Embryonic facial prominence (tissue), 1 donor: ENCODE measurements at regions not wholly inside any gene's neighbourhood (a gene's known extent, or its start where the extent isn't known, plus 50 kb on each side); places are given as distances from the start of the nearest gene placed in this dataset.

ENCODE experiments used
- DNase-seq: peaks from one replicate; pipeline ENCODE4 v3.0.0-alpha.2; 2016; ENCODE audit errors: extremely low spot score

DNA sequence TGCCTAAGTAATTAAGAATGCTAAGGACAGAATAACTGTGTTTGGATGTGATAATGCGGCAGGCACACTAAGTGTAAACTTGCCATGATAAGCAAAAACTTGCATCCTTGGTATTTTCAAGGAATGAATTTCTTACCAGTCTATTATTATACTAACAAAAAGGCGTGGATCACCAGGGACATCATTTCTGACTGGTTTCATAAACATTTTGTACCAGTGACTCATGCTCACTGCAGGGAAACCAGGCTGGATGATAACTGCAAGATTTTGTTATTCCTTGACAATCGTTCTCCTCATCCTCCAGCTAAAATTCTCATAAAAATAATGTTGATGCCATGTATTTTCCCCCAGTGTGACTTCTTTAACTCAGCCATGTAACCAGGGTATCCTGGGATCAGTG, 289.5 kb downstream of the CDCA7 start:
- no peak for DNase-seq

DNA sequence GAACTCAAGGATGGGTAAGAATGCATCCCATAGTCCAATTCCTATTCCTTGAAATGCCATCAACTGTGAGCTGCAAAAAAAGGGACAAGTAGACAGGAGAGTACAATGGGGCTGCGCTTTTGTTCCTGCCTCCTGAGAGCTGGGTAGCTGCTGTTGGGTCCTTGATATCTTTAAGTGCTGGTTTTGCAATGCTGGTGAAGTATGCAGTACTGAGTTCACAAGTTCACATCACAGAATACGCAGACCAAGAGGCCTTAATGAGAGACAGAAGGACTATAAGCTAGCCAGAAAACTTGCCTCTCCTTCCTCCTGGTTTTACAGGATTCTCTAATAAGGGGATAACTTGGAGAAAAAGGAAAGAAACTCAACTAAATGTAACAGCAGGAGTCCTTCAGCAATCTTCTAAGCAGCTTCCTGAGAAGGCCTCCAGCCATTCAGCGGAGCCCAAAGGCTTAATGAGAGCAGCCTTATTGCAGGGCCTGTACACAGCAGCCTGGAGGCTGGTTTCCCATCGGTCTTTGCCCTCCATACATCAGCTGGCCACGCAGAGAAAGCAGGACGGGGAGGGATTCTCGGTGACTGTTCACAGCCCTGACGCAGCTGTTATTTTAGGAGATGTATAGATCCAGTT, 293.1 kb downstream of the CDCA7 start:
- no peak for DNase-seq

DNA sequence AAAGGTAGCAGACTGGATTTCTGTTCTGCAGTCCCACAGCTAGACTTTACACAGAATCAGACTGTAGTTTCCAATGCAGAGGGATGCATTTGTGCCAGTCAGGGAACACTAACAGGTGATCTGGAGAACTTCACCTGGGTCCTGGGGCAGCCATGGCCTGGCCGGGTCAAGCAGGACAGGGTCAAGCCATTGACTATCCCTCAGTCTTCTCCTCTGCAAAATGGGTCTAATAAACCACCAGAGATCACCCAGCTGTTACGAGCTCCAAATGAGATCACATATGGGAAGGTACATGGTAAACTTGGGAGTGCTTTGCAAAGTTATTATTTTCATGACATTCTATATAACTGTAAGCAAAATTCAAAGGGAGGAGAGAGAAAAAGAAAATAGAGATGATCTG, 294.1 kb downstream of the CDCA7 start:
- DNase-seq: no peak

DNA sequence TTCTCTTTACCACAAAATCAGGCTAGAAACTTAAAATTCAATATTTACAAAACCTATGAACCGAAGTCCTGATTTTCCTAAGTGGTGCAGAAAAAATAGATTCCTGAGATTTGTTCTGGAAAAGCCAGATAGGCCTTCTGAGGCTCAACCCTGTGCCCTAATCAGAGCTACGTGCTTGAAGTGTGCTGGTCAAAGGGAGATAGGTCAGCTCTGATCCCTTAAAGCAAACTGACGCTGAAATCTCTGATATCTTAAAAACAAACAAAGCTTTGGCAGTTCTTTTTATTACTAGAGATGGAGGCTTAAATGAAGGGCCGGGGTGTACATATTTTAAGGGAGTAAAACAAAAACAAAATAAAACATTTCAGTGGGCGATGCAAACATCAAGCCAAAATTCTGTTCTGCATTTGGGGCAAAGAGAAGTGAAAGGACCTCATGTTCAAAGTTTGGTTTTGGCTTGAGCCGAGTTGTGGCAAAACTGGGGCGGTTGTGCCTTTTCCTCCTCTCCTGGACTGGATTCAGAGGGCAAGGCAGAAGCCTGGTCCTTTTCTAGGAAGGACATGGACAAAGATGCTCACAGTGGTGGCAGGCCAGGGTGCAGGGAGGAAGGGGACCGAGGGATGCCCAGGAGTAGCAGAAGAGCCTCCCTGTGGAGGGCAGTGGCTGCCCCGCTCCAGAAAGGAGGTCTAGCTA, 295.0 kb downstream of the CDCA7 start:
- no peak for DNase-seq

DNA sequence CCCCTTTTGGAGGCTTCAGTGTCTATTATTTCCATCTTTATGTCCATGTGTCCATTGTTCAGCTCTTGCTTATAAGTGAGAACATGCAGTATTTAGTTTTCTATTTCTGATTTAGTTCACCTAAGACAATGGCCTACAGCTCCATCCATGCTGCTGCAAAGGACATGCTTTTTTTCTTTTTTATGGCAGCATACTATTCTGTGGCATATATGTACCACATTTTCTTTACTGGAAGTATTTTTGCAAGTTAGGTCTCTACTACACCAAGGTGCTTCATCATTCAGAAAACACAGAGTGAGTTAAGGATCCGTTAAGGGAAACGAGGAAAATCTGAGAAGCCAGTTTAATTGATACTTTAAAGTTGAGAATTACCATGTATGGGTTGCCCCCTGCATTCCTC, 297.2 kb downstream of the CDCA7 start:
- no peak for DNase-seq

DNA sequence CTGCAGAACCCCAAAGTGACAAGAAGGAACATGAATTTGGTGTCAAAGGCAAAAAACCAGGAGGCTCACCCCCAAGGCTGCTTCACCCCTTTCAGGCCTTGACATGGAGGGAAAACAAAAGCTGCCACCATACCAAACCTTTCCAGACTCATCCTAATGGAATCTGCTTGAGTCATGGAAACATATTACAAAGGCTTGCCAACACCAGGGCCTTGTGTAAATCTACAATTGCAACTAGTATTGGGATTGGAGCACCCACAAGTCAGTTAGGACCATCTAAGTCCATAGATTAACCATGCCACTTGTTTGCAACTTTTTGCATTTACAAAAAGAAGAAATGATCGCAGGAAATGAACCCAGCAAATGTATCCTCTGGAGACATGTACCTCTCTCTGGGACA, 297.6 kb downstream of the CDCA7 start:
- no peak for DNase-seq

DNA sequence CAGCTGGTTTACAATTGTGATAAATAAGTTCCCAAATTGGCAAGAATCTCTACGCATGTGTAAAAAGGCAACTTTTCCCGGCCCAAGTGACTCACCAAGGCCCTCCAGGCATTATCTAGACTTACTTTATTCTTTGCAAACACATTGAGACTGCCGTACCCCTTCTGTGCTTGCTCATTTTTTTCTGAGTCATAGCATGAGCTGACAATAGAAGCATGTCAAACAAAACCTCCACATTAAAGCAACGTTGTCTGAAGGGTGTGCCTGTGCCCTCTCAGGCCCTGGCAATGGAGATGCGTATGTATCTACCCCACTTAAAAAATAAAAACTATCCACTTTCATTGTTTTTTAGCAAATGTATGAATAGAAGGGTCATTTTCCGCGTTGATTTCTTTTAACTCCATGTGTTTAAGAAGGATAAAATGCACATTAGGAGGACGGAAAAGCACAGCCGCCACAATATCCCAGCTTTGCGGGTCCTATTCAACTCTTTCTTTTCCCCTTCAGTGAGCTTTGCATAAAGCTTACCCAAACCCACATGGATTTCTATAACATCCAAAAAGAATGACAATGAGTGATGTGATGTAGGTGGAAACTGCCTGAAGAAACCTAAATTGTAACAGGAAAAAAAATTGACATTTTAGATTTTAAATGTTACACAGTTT, 298.2 kb downstream of the CDCA7 start:
- no peak for DNase-seq

DNA sequence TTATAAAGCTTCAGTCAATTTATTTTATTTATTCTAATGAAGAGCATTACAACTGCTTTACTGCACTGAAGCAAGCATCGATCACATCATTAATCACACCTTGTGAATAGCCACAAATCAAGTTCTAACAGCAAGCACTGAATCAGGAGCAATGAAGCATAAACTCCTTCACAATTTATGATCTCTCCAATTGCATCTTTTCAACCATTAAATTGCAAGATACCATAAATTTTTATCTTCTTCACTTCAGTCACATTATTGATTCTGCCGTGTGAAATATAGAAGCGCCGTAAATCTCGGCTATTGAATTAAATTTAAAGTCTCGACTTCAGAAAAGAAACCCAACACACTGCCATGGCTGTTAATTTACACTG, 298.7 kb downstream of the CDCA7 start:
- no peak for DNase-seq

DNA sequence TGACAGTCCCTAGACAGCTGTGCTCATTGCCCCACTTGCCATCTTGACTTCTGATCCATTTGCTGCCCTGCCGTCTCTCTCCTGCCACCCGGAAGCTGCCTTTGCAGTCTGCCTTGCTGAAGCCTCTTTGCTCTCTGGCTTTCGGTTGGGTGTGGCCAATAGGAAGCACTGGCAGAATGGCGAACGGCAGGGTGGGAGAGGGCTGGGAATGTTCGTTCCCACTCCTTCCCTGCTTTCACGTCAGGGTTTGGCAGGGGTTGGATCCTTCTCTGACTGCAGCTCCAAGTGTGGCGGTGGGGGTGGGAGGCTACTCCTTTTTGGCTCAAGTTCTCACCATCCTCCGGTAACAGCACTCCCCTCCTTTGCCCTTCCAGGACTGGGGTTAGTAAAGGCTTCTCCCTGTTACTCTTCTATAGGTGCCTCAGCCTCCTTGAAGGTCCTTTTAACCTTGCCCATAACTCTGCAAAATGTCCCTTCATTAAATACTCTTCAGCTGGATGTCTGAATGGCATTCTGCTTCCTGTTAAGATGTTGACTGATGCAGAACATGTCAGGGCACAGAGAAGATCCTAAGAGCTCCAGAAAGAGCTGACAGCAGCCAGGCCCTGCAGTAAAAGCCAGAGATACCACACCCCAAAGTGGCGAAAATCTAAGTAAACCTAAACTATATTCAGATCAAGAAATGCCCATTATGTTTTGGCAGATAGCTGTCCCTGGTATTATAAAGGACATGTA, 299.7 kb downstream of the CDCA7 start:
- no peak for DNase-seq

DNA sequence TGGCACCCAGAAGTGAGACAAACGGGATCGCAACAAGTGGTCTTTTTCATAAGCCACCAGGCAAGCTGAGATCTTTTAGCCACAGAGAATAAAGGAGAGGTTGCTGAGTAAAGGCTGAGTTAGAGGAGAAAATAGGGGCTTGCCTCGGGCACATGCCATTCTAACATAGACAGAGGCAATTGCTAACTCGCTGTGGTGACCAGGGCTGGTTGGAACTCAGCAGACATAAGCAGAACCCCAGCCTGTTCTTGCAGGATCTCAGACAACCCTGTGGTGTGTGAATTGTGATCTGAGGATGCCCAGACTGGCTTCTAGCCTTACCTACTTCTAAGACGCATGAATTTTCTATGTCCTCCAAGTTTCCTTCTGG, 300.2 kb downstream of the CDCA7 start:
- DNase-seq: no peak

DNA sequence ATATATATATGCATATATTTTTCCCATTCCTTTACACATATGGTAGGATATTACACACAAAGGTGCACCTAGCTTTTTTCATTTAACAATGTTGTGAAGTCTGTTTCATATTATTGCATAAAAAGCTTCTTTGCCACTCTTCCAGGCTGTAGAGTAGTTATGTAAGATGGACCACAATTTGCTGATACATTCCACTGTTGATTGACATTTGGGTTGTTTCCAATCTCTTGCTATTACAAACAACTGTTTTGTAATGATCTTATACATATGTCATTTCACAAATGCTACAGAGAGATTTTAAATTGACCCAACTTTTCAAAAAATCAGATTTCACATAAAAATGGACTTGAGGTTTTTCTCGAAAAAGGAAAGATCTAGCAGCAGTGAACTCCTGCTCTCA, 301.4 kb downstream of the CDCA7 start:
- DNase-seq: no peak

DNA sequence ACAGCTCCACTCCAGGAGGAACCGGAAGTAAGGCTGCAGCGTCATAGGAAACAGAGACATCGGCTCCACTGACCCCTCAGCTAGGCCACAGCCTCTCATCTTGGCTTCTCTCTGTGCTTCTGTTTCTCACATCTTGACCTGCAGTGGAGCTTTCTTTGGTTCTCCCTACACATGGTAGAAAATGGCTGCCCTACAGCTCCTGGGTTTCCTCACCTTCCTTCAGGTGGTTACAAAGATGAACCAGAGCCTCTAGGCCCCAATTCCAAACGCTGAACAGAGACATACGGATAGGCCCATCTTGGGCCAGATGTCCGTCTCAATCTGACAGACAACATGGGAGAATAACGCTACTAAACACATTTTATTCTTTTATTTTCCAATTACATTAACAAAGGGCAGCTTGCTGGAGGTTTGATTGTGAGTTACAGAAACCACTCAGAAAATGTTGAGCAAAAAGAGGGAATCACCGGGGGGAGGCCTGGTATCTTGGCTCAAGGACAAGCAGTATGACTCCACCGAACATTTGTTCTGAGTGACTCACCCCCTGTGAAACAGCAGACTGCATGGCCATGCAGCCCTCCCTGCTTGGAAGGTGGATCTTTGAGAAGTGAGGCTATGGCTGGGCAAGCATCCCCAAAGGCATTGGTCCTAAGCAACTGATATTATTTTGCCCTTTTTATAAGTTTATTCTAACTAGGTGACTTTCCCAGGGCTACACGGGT, 303.5 kb downstream of the CDCA7 start:
- DNase-seq: no peak

DNA sequence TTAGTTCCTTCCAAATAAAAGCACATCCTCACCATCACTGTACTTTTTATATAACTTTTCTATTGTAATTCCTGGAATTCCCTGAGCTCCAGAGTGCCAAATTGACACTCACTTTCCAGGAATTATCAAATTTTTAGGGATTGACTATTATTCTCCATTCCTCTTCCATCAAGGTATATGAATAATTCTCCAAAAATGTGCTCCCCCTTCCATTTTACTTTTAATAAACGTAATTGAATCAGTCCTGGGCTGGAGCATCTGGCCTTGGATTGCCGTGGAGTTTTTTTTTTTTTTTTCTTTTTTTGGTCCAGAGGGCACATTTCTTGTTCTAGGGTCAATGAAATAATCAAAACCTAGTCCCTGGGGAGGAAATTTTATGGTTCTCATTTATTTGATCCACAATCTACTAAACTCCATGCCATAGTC, 304.3 kb downstream of the CDCA7 start:
- DNase-seq: no peak

DNA sequence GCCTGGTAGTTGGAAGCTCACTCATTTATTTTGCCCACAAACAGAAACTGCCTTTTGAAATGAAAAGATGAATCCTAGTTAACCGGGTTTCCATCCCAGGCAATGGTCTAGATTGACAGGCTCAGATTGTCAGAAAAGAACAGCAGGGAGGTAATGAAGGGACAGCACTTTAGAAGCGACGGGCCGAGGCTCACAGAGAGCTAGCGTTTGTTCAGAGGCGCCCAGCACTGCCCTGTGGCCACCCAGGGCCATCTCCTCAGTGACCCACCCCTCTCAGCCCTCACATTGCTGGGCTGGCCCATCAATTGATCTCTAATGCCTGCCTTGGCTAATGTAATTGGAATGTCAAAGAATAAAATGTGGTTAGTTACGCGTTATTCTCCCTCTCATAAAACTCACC, 304.8 kb downstream of the CDCA7 start:
- no peak for DNase-seq

DNA sequence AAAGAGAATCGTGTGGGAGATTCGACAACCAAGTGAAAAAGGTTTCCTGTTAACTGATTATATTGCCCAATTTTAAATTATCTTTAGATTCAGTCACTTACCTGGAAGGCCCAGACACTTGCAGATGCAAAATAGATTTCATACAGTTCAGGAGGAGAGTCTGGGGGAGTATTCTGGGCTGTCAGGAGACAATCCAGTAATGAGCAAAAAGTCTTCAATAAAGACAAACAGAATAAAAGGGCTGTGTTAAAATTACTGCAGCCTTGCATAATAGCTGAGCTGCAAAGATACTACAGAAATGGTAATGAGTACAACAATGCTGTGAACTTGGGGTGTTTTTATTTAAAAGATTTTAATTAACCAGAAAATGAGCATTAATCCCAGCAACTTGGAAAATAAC, 303.6 kb downstream of the SP3 start:
- no peak for DNase-seq

DNA sequence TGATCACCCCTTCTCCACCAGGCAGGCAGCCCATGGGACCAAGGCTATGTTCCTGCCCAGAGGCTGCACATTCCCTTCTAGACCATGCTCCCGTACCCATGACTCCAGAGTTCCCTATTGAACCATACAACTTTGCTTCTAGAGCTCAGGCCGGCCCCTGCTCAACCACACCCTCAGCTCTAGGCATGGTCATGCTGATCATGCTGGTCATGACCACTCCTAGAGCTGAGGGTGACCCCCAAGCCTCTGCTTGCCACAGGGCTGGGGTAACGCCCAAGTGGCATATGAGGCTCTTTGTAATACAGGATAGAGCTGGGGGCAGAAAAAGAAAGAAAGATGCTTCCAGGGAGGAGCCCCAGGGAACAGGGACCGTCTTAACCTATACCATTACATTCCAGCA, 301.8 kb downstream of the SP3 start:
- DNase-seq: no peak

DNA sequence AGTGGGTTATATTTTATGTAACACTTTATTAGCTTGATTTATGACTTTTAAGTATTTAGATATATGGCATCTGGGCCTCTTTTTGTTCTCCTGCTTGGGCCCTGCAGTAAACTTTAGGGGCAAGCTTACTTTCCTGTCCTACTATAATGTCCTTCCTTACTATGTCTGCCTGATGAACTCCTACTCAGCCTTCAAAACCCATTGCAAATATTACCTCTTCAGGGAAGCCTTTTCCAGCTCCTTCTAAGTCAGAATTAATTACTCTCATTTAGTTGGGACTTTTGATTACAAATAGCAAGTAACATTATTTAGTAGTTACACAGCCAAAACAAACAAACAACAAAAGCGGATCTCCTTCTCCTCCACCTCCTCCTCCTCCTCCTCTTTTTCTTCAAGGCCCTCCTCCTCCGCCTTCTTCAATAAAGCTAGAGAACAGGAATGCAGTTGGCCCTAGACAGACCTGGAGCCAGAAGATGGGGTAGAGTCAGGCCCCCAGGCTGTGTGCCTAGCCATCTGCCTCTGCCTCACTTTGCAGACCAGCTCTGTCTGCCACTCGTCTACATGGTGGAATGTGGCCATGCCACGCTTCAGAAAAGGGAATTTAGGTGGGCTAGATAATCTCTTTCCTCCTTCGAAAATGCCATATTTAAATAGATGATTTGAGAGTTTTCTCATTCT, 301.2 kb downstream of the SP3 start:
- no peak for DNase-seq

DNA sequence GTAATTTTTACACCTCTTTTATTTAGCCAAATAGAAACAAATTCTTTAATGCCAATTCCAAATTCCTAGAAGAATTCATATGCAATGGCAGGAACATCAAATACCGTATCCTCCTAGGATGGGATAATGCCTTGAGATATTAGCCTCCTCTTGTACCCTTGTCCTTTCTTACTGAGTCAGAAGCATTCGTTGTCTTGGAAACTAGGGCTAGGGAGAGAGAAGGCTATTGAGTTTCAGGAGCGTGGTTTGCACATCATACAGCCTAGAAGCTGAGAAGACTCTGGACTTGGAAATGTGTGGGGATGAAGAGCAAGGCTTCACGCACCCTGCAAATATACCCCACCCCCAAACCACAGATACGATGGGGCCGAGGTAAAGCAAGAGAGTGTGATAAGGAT, 300.7 kb downstream of the SP3 start:
- DNase-seq: no peak

DNA sequence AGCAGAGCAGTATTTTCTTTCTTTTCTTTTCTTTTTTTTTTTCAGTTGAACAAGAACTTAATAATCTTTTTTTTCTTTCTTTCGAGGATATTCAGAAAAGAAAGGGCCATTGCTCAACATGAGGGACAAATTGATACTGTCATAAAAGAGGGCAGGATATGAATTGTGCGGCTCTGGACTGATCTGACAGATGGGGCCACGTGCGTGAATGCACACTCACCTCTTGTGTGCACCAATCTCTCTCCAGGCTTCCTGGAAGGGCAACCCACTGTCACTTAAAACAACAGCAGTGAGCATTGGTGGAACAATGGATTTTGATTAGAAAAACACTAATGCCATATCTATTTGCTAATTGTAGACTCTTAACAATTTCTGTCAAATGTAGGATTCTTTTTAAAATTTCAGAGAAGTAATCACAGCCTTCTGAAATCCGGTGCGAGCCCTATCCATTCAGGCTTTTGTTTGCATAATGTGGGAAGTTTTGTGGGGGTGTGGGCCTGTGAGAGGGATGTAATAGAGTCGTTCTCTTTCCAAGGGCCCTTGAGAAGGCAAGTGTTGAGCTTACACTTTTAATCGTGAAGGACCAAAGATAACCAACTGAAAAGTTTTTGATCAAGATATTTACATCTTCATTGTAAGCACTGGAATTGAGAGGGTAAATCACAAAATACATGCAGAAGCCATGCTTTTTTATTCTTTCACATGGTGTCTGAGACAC, 298.8 kb downstream of the SP3 start:
- no peak for DNase-seq

DNA sequence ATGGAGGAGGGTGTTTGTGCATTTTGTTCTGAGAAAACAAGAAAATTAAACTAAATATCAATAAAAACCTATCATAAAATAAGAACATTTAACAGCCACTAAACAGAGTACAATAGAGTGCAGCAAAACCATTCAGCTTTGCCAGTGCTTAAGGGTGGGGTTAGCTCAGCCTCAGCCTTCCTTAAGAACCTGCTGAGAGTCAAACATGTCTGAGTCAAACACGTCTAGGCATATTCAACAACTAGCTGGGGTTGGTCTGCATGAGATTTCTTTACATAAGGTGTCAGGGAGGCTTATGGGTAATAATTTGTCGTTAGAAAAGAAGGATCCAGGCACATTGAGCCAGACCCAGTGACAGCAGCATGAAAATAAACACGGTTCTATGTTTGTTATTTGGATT, 298.2 kb downstream of the SP3 start:
- no peak for DNase-seq

DNA sequence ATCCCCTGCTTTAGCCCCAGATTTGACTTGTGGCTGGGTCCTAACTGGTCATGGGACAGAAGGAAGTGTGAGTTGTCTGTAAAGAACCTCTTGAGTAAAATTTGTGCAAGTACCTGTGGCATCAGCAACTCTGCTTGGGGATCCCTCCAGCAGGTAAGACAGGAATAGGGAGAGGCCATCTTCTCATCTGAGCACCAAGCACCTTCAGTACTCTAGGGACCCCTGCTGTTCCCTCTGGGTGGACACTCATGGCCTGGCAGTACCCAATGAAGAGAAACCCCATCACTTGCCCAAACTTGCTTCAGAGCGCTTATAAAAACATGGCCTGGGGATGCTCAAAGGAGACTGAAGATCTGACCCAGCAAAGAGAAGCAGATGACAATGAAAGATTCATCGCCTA, 297.8 kb downstream of the SP3 start:
- DNase-seq: no peak
